Motor neuron (in vitro differentiated cells): ENCODE measurements at regions not wholly inside any gene's neighbourhood (a gene's known extent, or its start where the extent isn't known, plus 50 kb on each side); places are given as distances from the start of the nearest gene placed in this dataset.
A peak's percentile ranks its signal among the peaks of the same experiment; 100 is the strongest.
"Not testable (repeated sequence)": the region's sequence is repeated elsewhere in the genome, so short reads cannot be mapped to it uniquely, and the experiment has no call there.

Experiments
- ATAC-seq, 8 experiments: fragments of 200-7000 bp; cut with Tn5 transposase; replicated peaks in 6 of 8; 2 replicates each; pipeline ENCODE4 v1.8.0; 2021; ENCODE audit warnings: mild to moderate bottlenecking in 8 of 8, moderate library complexity in 8 of 8
- H3K27ac ChIP-seq, 2 donors: fragments of 250-450 bp; sonication (Bioruptor Pico); 2 replicates each; pipeline ENCODE4 v1.9.0; 2021; ENCODE audit warnings: antibody characterized with exemption in 2 of 2, mild to moderate bottlenecking in 2 of 2, moderate library complexity in 1 of 2
- H3K4me1 ChIP-seq, 2 donors: fragments of 250-450 bp; sonication (Bioruptor Pico); replicated peaks in 1 of 2; 2 replicates each; pipeline ENCODE4 v1.6.1; 2021; ENCODE audit warnings: antibody characterized with exemption in 2 of 2, mild to moderate bottlenecking in 2 of 2, moderate library complexity in 1 of 2
- H3K4me3 ChIP-seq, 5 donors: fragments of 250-450 bp; sonication (Bioruptor Pico); 2 replicates each; pipeline ENCODE4 v1.9.0; 2021; ENCODE audit warnings: antibody characterized with exemption in 5 of 5, mild to moderate bottlenecking in 5 of 5, moderate library complexity in 4 of 5
- WGBS, 10 experiments: fragments of 450-650 bp; shearing (Covaris generic); methylation state at CpG; one replicate each; pipeline ENCODE4 v1.0.0; 2022; 5-methylcytosine and 5-hydroxymethylcytosine counted together
- in situ Hi-C, 9 experiments: fragments of 400-800 bp; cut with MboI; loops; one replicate each; pipeline ENCODE4 v1.15.0; 2021; ENCODE audit warnings: low sequenced_read_pairs in 9 of 9, low pct_unique_long_range_greater_than_20kb in 2 of 9; ENCODE audit not compliant: unreplicated experiment in 9 of 9

DNA sequence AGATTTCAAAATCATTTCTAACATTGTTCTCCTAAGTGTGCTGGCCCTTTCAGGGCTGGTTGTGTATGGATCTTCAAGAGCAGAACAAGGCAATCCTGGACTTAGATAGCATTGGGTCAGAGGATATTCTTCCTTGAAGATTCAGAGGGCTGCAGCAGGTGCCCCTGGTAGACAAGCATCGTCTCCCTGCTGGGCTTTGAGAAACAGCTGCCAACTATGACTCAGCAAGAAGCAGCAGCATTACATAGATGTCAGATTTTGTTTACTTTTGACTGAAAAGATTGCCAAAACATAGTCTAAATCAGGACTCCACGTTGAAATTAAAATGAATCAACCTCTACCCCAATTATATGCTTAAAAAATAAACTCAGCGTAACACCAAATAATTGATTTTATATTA is 618.8 kb downstream of the SOCS6 start:
- no peak overlapping the region for H3K4me3 ChIP-seq
- H3K27ac ChIP-seq: no peak overlapping the region
- WGBS, 10 experiments: 0 to 53% (median 31%) methylated on average over 1 to 3 of the region's 3 CpGs; no CpG with 5 or more reads in 1 of the 10 experiments
- peak in 4 of 8 experiments; percentile 44 to 60 (median 58) for ATAC-seq
- in situ Hi-C loops: no loop called here
- H3K4me1 ChIP-seq: peaks cover 10 to 13% of the 10 kb centered on the region in 2 donors

GRCh38 chr18:70892381-70892780 is 603.5 kb downstream of the SOCS6 start:
- 29 to 100% (median 86%) methylated on average over 1 of the region's 1 CpG; no CpG with 5 or more reads in 6 of the 10 experiments for WGBS, 10 experiments
- H3K4me1 ChIP-seq: no peaks in the 10 kb centered on the region
- H3K27ac ChIP-seq: no peak overlapping the region
- no peak overlapping the region for H3K4me3 ChIP-seq
- in situ Hi-C loops: no loop called here
- no peak for ATAC-seq

- Histone ChIP-seq H3K4me1 (no peaks in the 10 kb centered on the region), H3K4me3 (no peak overlapping the region), H3K27ac (no peak overlapping the region)
- in situ Hi-C loops: no loop called here
- ATAC-seq: no peak
- 11 to 100% (median 67%) methylated on average over 1 of the region's 1 CpG; no CpG with 5 or more reads in 3 of the 10 experiments for WGBS, 10 experiments
Measured at GRCh38 chr18:70870292-70870691, 581.4 kb downstream of the SOCS6 start.

DNA sequence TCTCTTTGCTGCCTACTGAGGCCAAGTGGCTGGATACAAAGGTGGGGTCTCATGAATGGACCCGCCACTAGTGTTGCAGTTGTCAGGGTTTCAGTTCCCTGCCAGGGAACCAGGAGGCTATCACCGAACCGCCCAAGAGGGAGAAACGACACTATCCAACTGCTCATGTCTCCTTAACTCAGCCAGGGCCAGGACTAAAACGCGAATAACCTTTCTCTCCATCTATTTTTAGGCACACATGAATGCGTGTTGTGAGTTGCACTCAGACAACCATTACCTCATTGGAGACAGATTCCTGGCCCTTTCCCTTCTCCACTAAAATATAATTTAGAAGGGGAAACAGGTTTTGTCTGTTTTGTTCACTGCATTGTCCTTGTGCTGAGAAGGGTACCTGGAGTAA is 559.5 kb downstream of the SOCS6 start:
- in situ Hi-C loops: no loop called here

DNA sequence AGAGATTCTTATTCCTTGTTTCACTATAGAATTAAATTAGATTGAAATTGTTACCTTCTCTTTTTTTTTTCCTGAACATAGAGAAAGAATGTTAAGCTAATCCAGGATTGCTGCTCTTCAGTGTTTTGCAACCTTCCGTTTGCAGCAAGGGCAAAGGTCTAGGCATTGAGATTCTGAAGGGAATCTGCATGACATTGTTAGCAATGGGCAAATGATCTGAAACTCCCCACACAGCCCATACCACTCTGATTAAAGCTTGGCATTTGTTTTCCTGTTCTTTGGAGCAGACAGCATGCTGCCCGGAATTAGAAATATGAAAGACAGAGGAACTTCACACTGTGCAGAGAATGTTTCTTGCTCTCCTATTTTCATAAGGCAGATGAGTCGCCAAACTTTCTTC is 551.8 kb downstream of the SOCS6 start:
- Histone ChIP-seq H3K4me3 (no peak overlapping the region), H3K4me1 (no peaks in the 10 kb centered on the region), H3K27ac (no peak overlapping the region)
- in situ Hi-C loops: no loop called here
- no peak for ATAC-seq
- 0 to 53% (median 38%) methylated on average over 1 to 3 of the region's 3 CpGs; no CpG with 5 or more reads in 1 of the 10 experiments for WGBS, 10 experiments

More for the DNA sequence above, 559.5 kb downstream of the SOCS6 start:
- Histone ChIP-seq H3K4me3 (no peak overlapping the region), H3K4me1 (no peaks in the 10 kb centered on the region), H3K27ac (no peak overlapping the region)
- 19 to 100% (median 61%) methylated on average over 1 to 7 of the region's 7 CpGs; no CpG with 5 or more reads in 3 of the 10 experiments for WGBS, 10 experiments
- no peak for ATAC-seq

DNA sequence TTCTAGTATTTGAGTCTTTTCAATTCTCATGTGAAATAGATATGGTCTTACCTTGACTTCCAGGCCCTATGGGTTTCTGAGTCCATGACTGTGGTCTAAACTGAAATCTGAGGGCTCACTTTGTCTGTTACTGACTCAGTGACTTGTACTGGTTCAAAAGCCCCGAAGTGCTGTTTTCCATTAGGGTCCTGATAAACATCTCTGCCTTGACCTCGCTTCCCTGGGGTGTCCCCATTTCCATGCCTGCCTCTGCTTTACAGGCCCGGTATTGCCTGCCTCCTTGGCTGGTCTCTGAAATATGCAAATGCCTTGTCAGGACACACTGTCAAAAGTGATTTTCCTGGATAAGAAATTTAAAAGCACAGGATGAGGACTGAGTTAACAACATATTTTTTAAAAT is 538.8 kb downstream of the SOCS6 start:
- 0 to 91% (median 50%) methylated on average over 1 to 3 of the region's 3 CpGs; no CpG with 5 or more reads in 1 of the 10 experiments for WGBS, 10 experiments

DNA sequence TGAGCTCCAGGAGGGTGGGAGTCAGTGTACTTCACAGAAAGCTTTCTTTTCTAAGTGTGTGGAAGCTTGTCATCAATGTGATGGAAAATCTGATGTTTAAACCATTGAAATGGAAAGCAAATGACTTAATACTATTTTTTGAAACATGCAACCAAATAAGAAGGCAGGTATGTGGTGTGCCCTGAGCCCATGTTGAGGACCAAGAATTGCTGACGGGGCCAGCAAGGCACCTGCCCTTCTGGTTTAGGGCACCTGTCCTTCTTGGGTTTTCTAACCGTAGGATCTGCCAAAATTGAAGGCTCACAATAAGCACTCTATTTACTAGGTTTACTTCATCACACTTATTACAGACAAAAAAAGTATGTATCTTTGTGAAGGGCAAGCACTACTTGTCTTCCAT is 537.7 kb downstream of the SOCS6 start:
- no peak for ATAC-seq
- Histone ChIP-seq H3K4me1 (no peaks in the 10 kb centered on the region), H3K4me3 (no peak overlapping the region), H3K27ac (no peak overlapping the region)
- WGBS, 10 experiments: 7 to 100% (median 74%) methylated on average over 1 to 2 of the region's 2 CpGs; no CpG with 5 or more reads in 1 of the 10 experiments
- in situ Hi-C loops: no loop called here

More for the DNA sequence above, 538.8 kb downstream of the SOCS6 start:
- H3K4me1 ChIP-seq: no peaks in the 10 kb centered on the region
- in situ Hi-C loops: no loop called here
- H3K4me3 ChIP-seq: no peak overlapping the region
- H3K27ac ChIP-seq: no peak overlapping the region
- ATAC-seq: no peak

- no peak for ATAC-seq
- WGBS, 10 experiments: 0 to 100% (median 33%) methylated on average over 2 to 3 of the region's 3 CpGs; no CpG with 5 or more reads in 1 of the 10 experiments
- Histone ChIP-seq H3K4me3 (no peak overlapping the region), H3K27ac (no peak overlapping the region), H3K4me1 (no peaks in the 10 kb centered on the region)
- in situ Hi-C loops: no loop called here
Measured at GRCh38 chr18:70822691-70823090, 533.8 kb downstream of the SOCS6 start.

DNA sequence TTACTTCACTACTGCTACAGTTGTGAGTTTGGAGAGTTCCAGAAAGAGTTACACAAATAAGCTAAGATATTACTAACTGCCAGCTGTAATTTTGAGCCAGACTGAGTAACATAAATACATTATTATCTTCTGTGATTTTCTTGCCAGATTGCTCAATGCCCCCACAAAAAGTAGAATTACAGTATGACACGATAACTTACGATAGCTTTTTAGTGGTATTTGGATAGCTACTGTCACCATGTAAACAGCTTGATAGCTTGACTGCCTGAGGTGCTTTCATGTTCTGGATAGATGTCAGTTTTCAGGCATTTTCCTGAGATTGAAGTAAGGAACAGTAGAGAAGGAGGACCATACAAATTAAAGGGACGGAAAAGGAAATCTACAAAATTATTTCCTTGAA is 533.3 kb downstream of the SOCS6 start:
- in situ Hi-C loops: no loop called here
- H3K27ac ChIP-seq: no peak overlapping the region
- ATAC-seq: no peak
- WGBS, 10 experiments: 0 to 61% (median 11%) methylated on average over 1 to 3 of the region's 3 CpGs; no CpG with 5 or more reads in 1 of the 10 experiments
- H3K4me1 ChIP-seq: no peaks in the 10 kb centered on the region
- H3K4me3 ChIP-seq: no peak overlapping the region

- H3K4me3 ChIP-seq: no peak overlapping the region
- ATAC-seq: peak in 4 of 8 experiments; percentile 82 to 93 (median 92)
- H3K4me1 ChIP-seq: peaks cover 13 to 26% of the 10 kb centered on the region in 2 donors
- WGBS, 10 experiments: 3 to 70% (median 22%) methylated on average over 3 to 8 of the region's 8 CpGs
- in situ Hi-C loops: no loop called here
- peak overlapping the region; percentile 52 to 81 for H3K27ac ChIP-seq
Measured at GRCh38 chr18:70808481-70809056, 519.7 kb downstream of the SOCS6 start.

- 0 to 50% (median 11%) methylated on average over 1 to 8 of the region's 8 CpGs for WGBS, 10 experiments
- no peaks in the 10 kb centered on the region for H3K4me1 ChIP-seq
- in situ Hi-C loops: no loop called here
- H3K4me3 ChIP-seq: no peak overlapping the region
- no peak overlapping the region for H3K27ac ChIP-seq
- peak in 7 of 8 experiments; percentile 62 to 94 (median 67) for ATAC-seq
Measured at GRCh38 chr18:70781860-70782453, 493.1 kb downstream of the SOCS6 start.

DNA sequence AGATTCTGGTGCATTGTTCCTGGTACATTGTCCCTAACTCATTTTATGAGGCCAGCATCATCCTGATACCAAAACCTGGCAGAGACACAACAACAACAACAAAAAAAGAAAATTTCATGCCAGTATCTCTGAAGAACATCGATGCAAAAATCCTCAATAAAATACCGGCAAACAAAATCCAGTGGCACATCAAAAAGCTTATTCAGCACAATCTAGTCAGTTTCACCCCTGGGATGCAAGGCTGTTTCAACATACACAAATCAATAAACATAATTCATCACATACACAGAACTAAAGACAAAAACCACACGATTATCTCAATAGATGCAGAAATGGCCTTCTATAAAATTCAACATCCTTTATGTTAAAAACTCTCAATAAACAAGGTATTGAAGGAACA is 477.4 kb downstream of the SOCS6 start:
- ATAC-seq, in situ Hi-C loops: not testable (repeated sequence)
- 20 to 100% (median 68%) methylated on average over 1 to 3 of the region's 3 CpGs; no CpG with 5 or more reads in 1 of the 10 experiments for WGBS, 10 experiments

DNA sequence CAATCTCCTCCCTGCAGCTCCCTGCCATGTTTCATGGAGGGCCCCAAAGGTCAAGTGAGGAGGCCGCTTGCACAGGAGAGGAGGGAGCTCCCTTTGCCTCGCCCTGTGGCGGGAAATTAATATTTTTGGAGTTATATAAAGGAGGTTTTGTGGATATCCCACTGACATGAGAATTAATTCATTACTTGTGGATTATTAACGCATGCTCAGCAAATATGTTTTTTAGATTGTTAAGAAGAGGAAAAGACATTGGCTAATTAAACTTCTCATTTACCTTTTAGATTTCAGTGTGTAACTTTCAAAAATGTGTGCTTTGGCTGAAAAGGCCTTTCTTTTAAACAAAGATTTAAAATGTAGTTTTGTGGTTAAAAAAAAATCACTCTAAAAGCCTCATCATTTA is 474.0 kb downstream of the SOCS6 start:
- Histone ChIP-seq H3K4me3 (no peak overlapping the region), H3K27ac (no peak overlapping the region), H3K4me1 (no peaks in the 10 kb centered on the region)
- no peak for ATAC-seq
- in situ Hi-C loops: no loop called here
- 7 to 100% (median 83%) methylated on average over 1 to 4 of the region's 4 CpGs for WGBS, 10 experiments

More for the DNA sequence above, 477.4 kb downstream of the SOCS6 start:
- H3K4me3 ChIP-seq, H3K4me1 ChIP-seq, H3K27ac ChIP-seq: not testable (repeated sequence)

- no peak overlapping the region for H3K27ac ChIP-seq
- H3K4me1 ChIP-seq: no peaks in the 10 kb centered on the region
- no peak for ATAC-seq
- 9 to 100% (median 81%) methylated on average over 1 to 4 of the region's 6 CpGs; no CpG with 5 or more reads in 3 of the 10 experiments for WGBS, 10 experiments
- no peak overlapping the region for H3K4me3 ChIP-seq
- in situ Hi-C loops: no loop called here
Measured at GRCh38 chr18:70758780-70759179, 469.9 kb downstream of the SOCS6 start.
